ENCODE measurements at regions not wholly inside any gene's neighbourhood (a gene's known extent, or its start where the extent isn't known, plus 50 kb on each side); places are given as distances from the start of the nearest gene placed in this dataset.

DNA sequence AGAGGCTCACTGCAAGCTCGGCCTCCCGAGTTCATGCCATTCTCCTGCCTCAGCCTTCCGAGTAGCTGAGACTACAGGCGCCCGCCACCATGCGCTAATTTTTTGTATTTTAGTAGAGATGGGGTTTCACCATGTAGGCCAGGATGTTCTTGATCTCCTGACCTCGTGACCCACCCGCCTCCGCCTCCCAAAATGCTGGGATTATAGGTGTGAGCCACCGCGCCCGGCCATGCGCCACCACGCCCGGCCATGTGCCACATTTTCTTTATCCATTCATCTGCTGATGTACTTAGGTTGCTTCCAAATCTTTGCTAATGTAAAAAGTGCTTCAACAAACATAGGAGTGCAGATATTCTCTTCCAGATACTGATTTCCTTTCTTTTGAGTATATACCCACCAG, 408.6 kb downstream of the CAAP1 start:
- Histone ChIP-seq H3K27ac (ENCODE audit: low read depth, low read length) (no peak overlapping the region), H3K4me1 (ENCODE audit: insufficient read depth, low read length) (no peaks in the 10 kb centered on the region), H3K27me3 (ENCODE audit: insufficient read depth, low read length) (no peaks in the 10 kb centered on the region), H3K36me3 (ENCODE audit: insufficient read depth, low read length) (no peaks in the 10 kb centered on the region), H2AFZ (ENCODE audit: low read depth, low read length) (no peak overlapping the region), H4K20me1 (ENCODE audit: insufficient read depth, low read length) (no peaks in the 10 kb centered on the region), H3K4me3 (ENCODE audit: insufficient read depth, low read depth, low read length) (no peak overlapping the region), H3K9ac (ENCODE audit: low read length) (no peak overlapping the region), H3K79me2 (ENCODE audit: insufficient read depth, low read length) (no peaks in the 10 kb centered on the region), H3K9me3 (ENCODE audit: insufficient read depth, low read depth, low read length) (no peaks in the 10 kb centered on the region), H3K4me2 (ENCODE audit: low read length) (no peak overlapping the region)
- DNase-seq (ENCODE audit: low read depth): no peak
- no peak for FAIRE-seq
- Mint-ChIP-seq H3K36me3 (ENCODE audit: low read depth, unreplicated experiment) (no peaks in the 10 kb centered on the region), H3K27me3 (ENCODE audit: low read depth, unreplicated experiment) (no peaks in the 10 kb centered on the region), H3K27ac (ENCODE audit: unreplicated experiment) (no peak overlapping the region), H3K4me3 (ENCODE audit: unreplicated experiment) (no peak overlapping the region), H3K9me3 (ENCODE audit: unreplicated experiment) (peaks cover 8% of the 10 kb centered on the region), H3K4me1 (ENCODE audit: low read depth, unreplicated experiment) (no peaks in the 10 kb centered on the region)
- no peak for TF ChIP-seq EZH2 (IDR thresholded peaks at IDR 0.05; ENCODE audit: insufficient read depth, low read length)
- TF ChIP-seq, protein P1, sequence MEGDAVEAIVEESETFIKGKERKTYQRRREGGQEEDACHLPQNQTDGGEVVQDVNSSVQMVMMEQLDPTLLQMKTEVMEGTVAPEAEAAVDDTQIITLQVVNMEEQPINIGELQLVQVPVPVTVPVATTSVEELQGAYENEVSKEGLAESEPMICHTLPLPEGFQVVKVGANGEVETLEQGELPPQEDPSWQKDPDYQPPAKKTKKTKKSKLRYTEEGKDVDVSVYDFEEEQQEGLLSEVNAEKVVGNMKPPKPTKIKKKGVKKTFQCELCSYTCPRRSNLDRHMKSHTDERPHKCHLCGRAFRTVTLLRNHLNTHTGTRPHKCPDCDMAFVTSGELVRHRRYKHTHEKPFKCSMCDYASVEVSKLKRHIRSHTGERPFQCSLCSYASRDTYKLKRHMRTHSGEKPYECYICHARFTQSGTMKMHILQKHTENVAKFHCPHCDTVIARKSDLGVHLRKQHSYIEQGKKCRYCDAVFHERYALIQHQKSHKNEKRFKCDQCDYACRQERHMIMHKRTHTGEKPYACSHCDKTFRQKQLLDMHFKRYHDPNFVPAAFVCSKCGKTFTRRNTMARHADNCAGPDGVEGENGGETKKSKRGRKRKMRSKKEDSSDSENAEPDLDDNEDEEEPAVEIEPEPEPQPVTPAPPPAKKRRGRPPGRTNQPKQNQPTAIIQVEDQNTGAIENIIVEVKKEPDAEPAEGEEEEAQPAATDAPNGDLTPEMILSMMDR (IDR thresholded peaks at IDR 0.05; ENCODE audit: insufficient read depth, low read depth, low read length): no peak

DNA sequence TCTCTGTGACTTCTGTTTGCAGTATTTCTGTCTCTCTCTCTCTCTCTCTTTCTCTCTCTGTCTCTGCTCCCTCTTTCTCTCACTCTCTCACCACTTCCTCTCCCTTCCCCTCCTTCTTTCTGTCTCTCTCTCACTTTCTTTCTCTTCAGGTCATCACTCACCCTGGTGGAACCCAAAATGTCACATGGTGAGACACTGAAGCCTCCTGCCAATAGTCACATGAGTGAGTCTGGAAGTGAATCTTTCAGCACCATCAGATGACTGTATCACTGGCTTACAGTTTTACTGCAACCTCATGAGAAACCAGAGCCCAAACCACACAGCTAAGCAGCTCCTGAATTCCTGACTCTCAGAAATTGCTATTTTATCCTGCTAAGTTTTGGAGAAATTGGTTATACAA, 414.6 kb downstream of the CAAP1 start:
- no peak overlapping the region for H2AFZ ChIP-seq (ENCODE audit: low read depth, low read length)
- H4K20me1 ChIP-seq (ENCODE audit: insufficient read depth, low read length): no peaks in the 10 kb centered on the region
- no peaks in the 10 kb centered on the region for H3K27me3 ChIP-seq (ENCODE audit: insufficient read depth, low read length)
- no peak overlapping the region for H3K27ac ChIP-seq (ENCODE audit: low read depth, low read length)
- no peak overlapping the region for H3K4me3 ChIP-seq (ENCODE audit: insufficient read depth, low read depth, low read length)
- Mint-ChIP-seq H3K27ac (ENCODE audit: unreplicated experiment) (no peak overlapping the region), H3K9me3 (ENCODE audit: unreplicated experiment) (peaks cover 8% of the 10 kb centered on the region), H3K36me3 (ENCODE audit: low read depth, unreplicated experiment) (no peaks in the 10 kb centered on the region), H3K4me3 (ENCODE audit: unreplicated experiment) (no peak overlapping the region), H3K4me1 (ENCODE audit: low read depth, unreplicated experiment) (peaks cover 1% of the 10 kb centered on the region), H3K27me3 (ENCODE audit: low read depth, unreplicated experiment) (no peaks in the 10 kb centered on the region)
- no peaks in the 10 kb centered on the region for H3K79me2 ChIP-seq (ENCODE audit: insufficient read depth, low read length)
- H3K9ac ChIP-seq (ENCODE audit: low read length): no peak overlapping the region
- no peaks in the 10 kb centered on the region for H3K9me3 ChIP-seq (ENCODE audit: insufficient read depth, low read depth, low read length)
- no peak for TF ChIP-seq EZH2 (IDR thresholded peaks at IDR 0.05; ENCODE audit: insufficient read depth, low read length)
- TF ChIP-seq, protein P1 (IDR thresholded peaks at IDR 0.05; ENCODE audit: insufficient read depth, low read depth, low read length): no peak
- no peaks in the 10 kb centered on the region for H3K4me1 ChIP-seq (ENCODE audit: insufficient read depth, low read length)
- FAIRE-seq (no peak), DNase-seq (ENCODE audit: low read depth) (no peak)
- no peak overlapping the region for H3K4me2 ChIP-seq (ENCODE audit: low read length)
- H3K36me3 ChIP-seq (ENCODE audit: insufficient read depth, low read length): no peaks in the 10 kb centered on the region

DNA sequence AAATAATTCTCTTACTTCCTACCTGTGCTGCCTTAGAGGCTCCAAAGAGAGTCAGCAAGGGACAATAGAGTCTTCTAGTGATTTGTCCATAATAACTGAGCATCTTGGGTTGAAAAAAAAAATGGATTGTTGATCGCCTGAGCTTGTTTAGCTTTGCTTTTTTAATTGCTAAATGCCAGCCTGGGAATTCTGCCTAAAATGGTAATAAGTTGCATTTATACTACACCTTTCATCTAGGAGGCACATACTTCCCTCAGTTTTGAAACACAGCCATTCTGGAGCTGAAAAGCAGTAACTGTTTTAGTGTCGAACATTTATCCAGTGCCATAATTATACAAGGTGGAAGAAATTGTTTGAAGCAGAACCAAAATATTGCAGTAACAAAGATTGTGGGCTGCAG, 421.3 kb downstream of the CAAP1 start:
- no peaks in the 10 kb centered on the region for H3K36me3 Mint-ChIP-seq (ENCODE audit: low read depth, unreplicated experiment)
- Histone ChIP-seq H3K4me2 (ENCODE audit: low read length) (no peak overlapping the region), H3K4me3 (ENCODE audit: insufficient read depth, low read depth, low read length) (no peak overlapping the region), H3K36me3 (ENCODE audit: insufficient read depth, low read length) (no peaks in the 10 kb centered on the region), H3K27ac (ENCODE audit: low read depth, low read length) (no peak overlapping the region), H3K27me3 (ENCODE audit: insufficient read depth, low read length) (no peaks in the 10 kb centered on the region), H3K9me3 (ENCODE audit: insufficient read depth, low read depth, low read length) (peaks cover 3% of the 10 kb centered on the region), H3K79me2 (ENCODE audit: insufficient read depth, low read length) (no peaks in the 10 kb centered on the region), H3K9ac (ENCODE audit: low read length) (no peak overlapping the region), H2AFZ (ENCODE audit: low read depth, low read length) (no peak overlapping the region), H4K20me1 (ENCODE audit: insufficient read depth, low read length) (no peaks in the 10 kb centered on the region), H3K4me1 (ENCODE audit: insufficient read depth, low read length) (no peaks in the 10 kb centered on the region)
- TF ChIP-seq, protein P1 (IDR thresholded peaks at IDR 0.05; ENCODE audit: insufficient read depth, low read depth, low read length): no peak
- TF ChIP-seq EZH2 (IDR thresholded peaks at IDR 0.05; ENCODE audit: insufficient read depth, low read length): no peak
- H3K27ac Mint-ChIP-seq (ENCODE audit: unreplicated experiment): no peak overlapping the region
- no peaks in the 10 kb centered on the region for H3K27me3 Mint-ChIP-seq (ENCODE audit: low read depth, unreplicated experiment)
- no peak for FAIRE-seq
- H3K4me1 Mint-ChIP-seq (ENCODE audit: low read depth, unreplicated experiment): no peaks in the 10 kb centered on the region
- DNase-seq (ENCODE audit: low read depth): no peak
- no peaks in the 10 kb centered on the region for H3K9me3 Mint-ChIP-seq (ENCODE audit: unreplicated experiment)
- H3K4me3 Mint-ChIP-seq (ENCODE audit: unreplicated experiment): no peak overlapping the region
